ENCODE measurements at regions not wholly inside any gene's neighbourhood (a gene's known extent, or its start where the extent isn't known, plus 50 kb on each side); places are given as distances from the start of the nearest gene placed in this dataset.

DNA sequence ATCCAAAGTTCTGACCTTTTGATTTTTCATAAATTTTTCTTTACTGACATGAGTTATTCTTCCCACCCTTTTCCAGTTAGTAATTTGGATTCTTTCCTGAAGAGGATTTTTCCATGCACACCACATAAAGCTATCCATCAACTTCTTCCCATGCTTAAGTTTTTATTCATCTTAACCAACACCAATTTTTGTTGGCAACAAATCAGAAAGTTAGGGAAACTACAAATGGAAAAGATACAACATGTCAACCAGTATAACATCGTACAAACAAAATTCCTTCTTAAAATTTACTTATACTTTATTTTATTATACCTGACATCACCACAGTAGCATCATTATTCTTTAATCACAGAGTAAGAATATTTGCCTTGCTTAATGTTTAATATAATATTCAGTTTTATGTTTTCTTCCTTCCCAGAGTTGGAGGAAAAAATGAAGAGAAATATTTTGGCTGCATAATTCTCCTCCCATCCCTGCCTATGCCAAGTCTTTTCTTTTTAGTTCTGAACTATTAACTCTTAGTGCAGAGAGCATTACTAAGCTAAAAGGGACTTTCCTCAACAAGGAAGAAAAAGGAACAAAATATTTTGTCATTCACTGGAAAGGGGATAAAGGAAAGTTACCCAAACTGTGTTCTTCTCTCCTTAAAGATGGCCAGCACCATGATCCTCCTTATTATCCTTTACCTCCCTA lies 67.5 kb upstream of the MEOX2 start:
- TF ChIP-seq, protein P1, sequence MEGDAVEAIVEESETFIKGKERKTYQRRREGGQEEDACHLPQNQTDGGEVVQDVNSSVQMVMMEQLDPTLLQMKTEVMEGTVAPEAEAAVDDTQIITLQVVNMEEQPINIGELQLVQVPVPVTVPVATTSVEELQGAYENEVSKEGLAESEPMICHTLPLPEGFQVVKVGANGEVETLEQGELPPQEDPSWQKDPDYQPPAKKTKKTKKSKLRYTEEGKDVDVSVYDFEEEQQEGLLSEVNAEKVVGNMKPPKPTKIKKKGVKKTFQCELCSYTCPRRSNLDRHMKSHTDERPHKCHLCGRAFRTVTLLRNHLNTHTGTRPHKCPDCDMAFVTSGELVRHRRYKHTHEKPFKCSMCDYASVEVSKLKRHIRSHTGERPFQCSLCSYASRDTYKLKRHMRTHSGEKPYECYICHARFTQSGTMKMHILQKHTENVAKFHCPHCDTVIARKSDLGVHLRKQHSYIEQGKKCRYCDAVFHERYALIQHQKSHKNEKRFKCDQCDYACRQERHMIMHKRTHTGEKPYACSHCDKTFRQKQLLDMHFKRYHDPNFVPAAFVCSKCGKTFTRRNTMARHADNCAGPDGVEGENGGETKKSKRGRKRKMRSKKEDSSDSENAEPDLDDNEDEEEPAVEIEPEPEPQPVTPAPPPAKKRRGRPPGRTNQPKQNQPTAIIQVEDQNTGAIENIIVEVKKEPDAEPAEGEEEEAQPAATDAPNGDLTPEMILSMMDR (IDR thresholded peaks at IDR 0.05), result no peak
- TF ChIP-seq POLR2AphosphoS5 (IDR thresholded peaks at IDR 0.05) (no peak), POLR2A (IDR thresholded peaks at IDR 0.05) (no peak), EP300 (IDR thresholded peaks at IDR 0.05) (no peak)
